IMR-90 (cell line): ENCODE measurements at regions not wholly inside any gene's neighbourhood (a gene's known extent, or its start where the extent isn't known, plus 50 kb on each side); places are given as distances from the start of the nearest gene placed in this dataset.

ENCODE experiments used
- ATAC-seq: fragments of 200-7000 bp; cut with Tn5 transposase; 2 replicates; pipeline ENCODE4 v1.9.1; 2020; ENCODE audit warnings: low read depth, mild to moderate bottlenecking, moderate library complexity
- BruUV-seq: library from RNA; stranded (reverse); fragments of 400-500 nt; replicated peaks from 2 replicates; lab custom pipeline; 2021; lab: Mats Ljungman, UMichigan
- CTCF ChIA-PET: fragments of 300-600 bp; formaldehyde crosslinking; extraction: SDS; loops from one replicate; lab custom pipeline; 2021; ENCODE audit warnings: antibody characterized with exemption; lab: Yijun Ruan, JAX
- POLR2A ChIA-PET: fragments of 300-600 bp; sonication (Branson Sonifier 250); formaldehyde crosslinking; loops from one replicate; lab custom pipeline; 2022; ENCODE audit warnings: antibody characterized with exemption; ENCODE audit not compliant: unreplicated experiment; lab: Charles Lee
- DNase-seq: peaks from one replicate; pipeline ENCODE4 v3.0.0; 2013
- H2AFZ ChIP-seq: replicated peaks from 2 replicates; pipeline ENCODE3; 2013; ENCODE audit warnings: low read length, mild to moderate bottlenecking; ENCODE audit not compliant: poor library complexity
- H2AK5ac ChIP-seq: 2 replicates; pipeline ENCODE4 v1.6.1; 2013; ENCODE audit warnings: low read depth, low read length, inconsistent platforms
- H2AK9ac ChIP-seq: replicated peaks from 2 replicates; pipeline ENCODE3; 2013; ENCODE audit warnings: mild to moderate bottlenecking, low read depth, low read length, moderate library complexity; ENCODE audit not compliant: poor library complexity
- H2BK120ac ChIP-seq: 2 replicates; pipeline ENCODE4 v1.6.1; 2013; ENCODE audit warnings: low read depth, low read length, inconsistent platforms
- H2BK15ac ChIP-seq: 3 replicates; pipeline ENCODE4 v1.6.1; 2013; ENCODE audit warnings: low read depth, low read length, inconsistent platforms
- H2BK20ac ChIP-seq: 2 replicates; pipeline ENCODE4 v1.6.1; 2013; ENCODE audit warnings: low read depth, mild to moderate bottlenecking, inconsistent platforms, low read length, moderate library complexity
- H2BK5ac ChIP-seq: 2 replicates; pipeline ENCODE4 v1.6.1; 2013; ENCODE audit warnings: mild to moderate bottlenecking, low read depth, low read length, inconsistent platforms; ENCODE audit not compliant: poor library complexity, severe bottlenecking
- H3K14ac ChIP-seq: replicated peaks from 2 replicates; pipeline ENCODE4 v1.6.1; 2013; ENCODE audit warnings: low read depth, low read length, inconsistent platforms
- H3K18ac ChIP-seq: 2 replicates; pipeline ENCODE4 v1.6.1; 2013; ENCODE audit warnings: low read depth, low read length, control low read depth
- H3K23ac ChIP-seq: 2 replicates; pipeline ENCODE4 v1.6.1; 2013; ENCODE audit warnings: low read depth, low read length, inconsistent platforms
- H3K27ac ChIP-seq: 2 replicates; pipeline ENCODE4 v1.5.1; 2013; ENCODE audit warnings: mild to moderate bottlenecking, control low read depth, low read length; ENCODE audit not compliant: insufficient read depth
- H3K27me3 ChIP-seq: 2 replicates; pipeline ENCODE4 v1.6.1; 2013; ENCODE audit warnings: low read length; ENCODE audit not compliant: control insufficient read depth, insufficient read depth
- H3K36me3 ChIP-seq: 2 replicates; pipeline ENCODE4 v1.6.1; 2013; ENCODE audit warnings: low read length, mixed read lengths; ENCODE audit not compliant: control insufficient read depth, insufficient read depth
- H3K4ac ChIP-seq: 2 replicates; pipeline ENCODE4 v1.6.1; 2013; ENCODE audit warnings: low read depth, low read length, inconsistent platforms
- H3K4me1 ChIP-seq: 2 replicates; pipeline ENCODE4 v1.6.1; 2013; ENCODE audit warnings: low read length, mixed read lengths; ENCODE audit not compliant: control insufficient read depth, insufficient read depth
- H3K4me2 ChIP-seq: 2 replicates; pipeline ENCODE4 v1.6.1; 2013; ENCODE audit warnings: low read depth, mild to moderate bottlenecking, control low read depth, low read length, moderate library complexity
- H3K4me3 ChIP-seq: 2 replicates; pipeline ENCODE4 v1.5.1; 2013; ENCODE audit warnings: low read depth, mild to moderate bottlenecking, control low read depth, low read length, moderate library complexity; ENCODE audit not compliant: insufficient read depth
- H3K56ac ChIP-seq: 2 replicates; pipeline ENCODE4 v1.6.1; 2013; ENCODE audit warnings: low read length, inconsistent platforms; ENCODE audit not compliant: insufficient read depth; ENCODE audit errors: extremely low read depth
- H3K79me1 ChIP-seq, 2 experiments: 2 replicates each; pipeline ENCODE4 v1.6.1; 2013; ENCODE audit warnings: low read length in 2 of 2, inconsistent platforms in 1 of 2, low read depth in 1 of 2
- H3K9ac ChIP-seq: 2 replicates; pipeline ENCODE4 v1.6.1; 2013; ENCODE audit warnings: low read depth, low read length, control low read depth
- H3K9me1 ChIP-seq: 2 replicates; pipeline ENCODE4 v1.6.1; 2013; ENCODE audit warnings: low read length, inconsistent platforms; ENCODE audit not compliant: insufficient read depth
- H3K9me3 ChIP-seq: 2 replicates; pipeline ENCODE4 v1.6.1; 2013; ENCODE audit warnings: low read length; ENCODE audit not compliant: control insufficient read depth, insufficient read depth
- H4K20me1 ChIP-seq: 2 replicates; pipeline ENCODE4 v1.6.1; 2013; ENCODE audit warnings: low read length, inconsistent platforms; ENCODE audit not compliant: insufficient read depth
- H4K5ac ChIP-seq: 2 replicates; pipeline ENCODE4 v1.6.1; 2013; ENCODE audit warnings: mild to moderate bottlenecking, low read depth, low read length, control low read depth
- H4K8ac ChIP-seq, 2 experiments: 2 replicates each; pipeline ENCODE4 v1.6.1; 2013; ENCODE audit warnings: low read depth in 2 of 2, low read length in 2 of 2, control low read depth in 1 of 2, inconsistent platforms in 1 of 2
- H4K91ac ChIP-seq: 2 replicates; pipeline ENCODE4 v1.6.1; 2013; ENCODE audit warnings: low read depth, low read length, inconsistent platforms; ENCODE audit not compliant: insufficient read depth
- CEBPB ChIP-seq: IDR thresholded peaks from 2 replicates; pipeline ENCODE4 v1.6.1; 2012; ENCODE audit warnings: low read depth, low read length, improper control_type of control experiment
- POLR2A ChIP-seq: IDR thresholded peaks from 2 replicates; pipeline ENCODE4 v1.6.1; 2012; ENCODE audit warnings: mild to moderate bottlenecking, low read depth, low read length
- RAD21 ChIP-seq: IDR thresholded peaks from 2 replicates; pipeline ENCODE4 v1.6.1; 2012; ENCODE audit warnings: low read length, improper control_type of control experiment
- RCOR1 ChIP-seq: IDR thresholded peaks from 2 replicates; pipeline ENCODE4 v1.6.1; 2012; ENCODE audit warnings: mild to moderate bottlenecking, low read length, improper control_type of control experiment; ENCODE audit not compliant: insufficient replicate concordance
- WGBS, 2 experiments: methylation state at CpG; one replicate each; pipeline versions ENCODE4 v1.1.5 to v1.1.7; 2013; ENCODE audit warnings: missing lambda C conversion rate in 2 of 2; ENCODE audit not compliant: insufficient read length in 1 of 2; ENCODE audit errors: extremely low coverage in 2 of 2; 5-methylcytosine and 5-hydroxymethylcytosine counted together
- dilution Hi-C: fragments of 300-500 bp; cut with HindIII; formaldehyde crosslinking; loops from one replicate; pipeline ENCODE4 v1.14.3; 2018; ENCODE audit warnings: low sequenced_read_pairs; ENCODE audit not compliant: unreplicated experiment
- in situ Hi-C: fragments of 300-500 bp; cut with MboI; formaldehyde crosslinking; loops from 3 replicates; pipeline ENCODE4 v1.14.3; 2019; ENCODE audit warnings: low sequenced_read_pairs, inconsistent platforms, mixed read lengths
- intact Hi-C: fragments of 100-400 bp; cut with micrococcal nuclease; formaldehyde crosslinking; loops from 2 replicates; pipeline ENCODE4 v1.10.0; 2022

DNA sequence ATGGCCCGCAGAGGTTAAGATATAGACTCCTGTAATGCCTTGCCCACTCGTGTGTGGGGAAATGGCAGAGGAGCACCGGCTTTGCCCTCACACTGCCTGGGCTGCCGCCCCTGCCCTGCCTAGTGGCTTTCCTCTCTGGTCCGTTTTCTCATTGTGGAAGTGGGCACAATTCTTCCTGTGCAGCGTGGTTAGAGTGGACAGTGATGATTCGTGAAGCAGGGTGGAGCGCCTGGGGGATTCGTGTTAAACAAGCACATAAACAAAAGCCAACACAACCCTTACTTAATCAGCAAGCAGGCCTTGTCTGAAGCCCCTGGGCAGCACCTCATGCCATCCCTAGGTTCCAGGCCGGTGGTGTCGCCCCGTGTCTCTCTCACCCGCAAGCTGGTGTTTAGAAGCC, 269.7 kb downstream of the SEC14L1 start:
- Histone ChIP-seq H3K4me1 (peaks cover 54% of the 10 kb centered on the region), H2BK5ac (peak overlapping the region; percentile 55), H4K5ac (0 out of 2 replicates have a peak overlapping the region, but pooled peaks have one; percentile 32), H4K8ac (peak overlapping the region; percentile 22 to 62; a peak in 2 of 4 replicates), H3K56ac (no peak overlapping the region), H4K91ac (peak overlapping the region; percentile 75), H2AK9ac (peak overlapping the region; percentile 39), H3K9ac (no peak overlapping the region), H2AFZ (no peak overlapping the region), H3K36me3 (peaks cover 35% of the 10 kb centered on the region), H3K4ac (peak overlapping the region; percentile 83), H3K4me3 (no peak overlapping the region), H2BK20ac (peak overlapping the region; percentile 40; the same call in 1 of the 2 replicates), H3K9me3 (0 out of 2 replicates have a peak, but pooled peaks cover 4% of the 10 kb centered on the region), H3K4me2 (no peak overlapping the region), H2AK5ac (peak overlapping the region; percentile 76), H3K18ac (no peak overlapping the region), H2BK120ac (peak overlapping the region; percentile 69), H3K27ac (peak overlapping the region; percentile 64), H2BK15ac (peak overlapping the region; percentile 35; the same call in 1 of the 3 replicates), H3K9me1 (peaks cover 31% of the 10 kb centered on the region; the same call in 1 of the 2 replicates), H3K14ac (peak overlapping the region; percentile 70; the same call in 1 of the 2 replicates), H3K23ac (peak overlapping the region; percentile 78), H3K27me3 (no peaks in the 10 kb centered on the region), H3K79me1 (peaks cover 29 to 79% of the 10 kb centered on the region in 2 experiments), H4K20me1 (peaks cover 35% of the 10 kb centered on the region)
- intact Hi-C loops (loop anchor here (5.0 kb wide), 1 partner anchor 33 kb away; no protein-coding TSS in a partner anchor), dilution Hi-C loops (no loop called here), in situ Hi-C loops (no loop called here)
- ATAC-seq = no peak
- CTCF ChIA-PET = interaction anchor here (0.6 to 1.9 kb wide), 2 partner anchors 13 to 26 kb away, joined by 5 read pairs; no protein-coding TSS in a partner anchor
- no CpG with 5 or more reads among the region's 13 CpGs for WGBS, 2 experiments
- no peak for TF ChIP-seq RCOR1
- TF ChIP-seq CEBPB = no peak
- TF ChIP-seq RAD21 = no peak
- no peak for TF ChIP-seq POLR2A
- BruUV-seq = TSS peak; percentile 7
- no peak for DNase-seq
- POLR2A ChIA-PET = no interaction called here
